H1 (cell line): ENCODE measurements at regions not wholly inside any gene's neighbourhood (a gene's known extent, or its start where the extent isn't known, plus 50 kb on each side); places are given as distances from the start of the nearest gene placed in this dataset.

Source experiments
- GTF2F1 ChIP-seq: IDR thresholded peaks from 2 replicates; pipeline ENCODE4 v1.6.1; 2012; ENCODE audit warnings: low read depth, low read length, improper control_type of control experiment, borderline replicate concordance
- NRF1 ChIP-seq: IDR thresholded peaks from 2 replicates; pipeline ENCODE4 v1.6.1; 2011; ENCODE audit warnings: mild to moderate bottlenecking, low read depth, low read length, improper control_type of control experiment
- SRF ChIP-seq: IDR thresholded peaks from 2 replicates; pipeline ENCODE4 v1.6.1; 2011; ENCODE audit warnings: mild to moderate bottlenecking, low read depth, low read length, moderate library complexity

GRCh38 chr13:85640727-85641126, 158.5 kb downstream of the SLITRK6 start (continued):
- TF ChIP-seq SRF: no peak
- TF ChIP-seq GTF2F1: no peak
- no peak for TF ChIP-seq NRF1
- TF ChIP-seq, all 59 proteins: peak for 0
